ENCODE measurements at regions not wholly inside any gene's neighbourhood (a gene's known extent, or its start where the extent isn't known, plus 50 kb on each side); places are given as distances from the start of the nearest gene placed in this dataset.
"Not testable (repeated sequence)": the region's sequence is repeated elsewhere in the genome, so short reads cannot be mapped to it uniquely, and the experiment has no call there.

GRCh38 chr2:85947593-85947992 lies 58.8 kb upstream of the ST3GAL5 start:
- Histone ChIP-seq H3K79me2 (ENCODE audit: insufficient read depth, low read depth) (no peaks in the 10 kb centered on the region), H3K36me3 (ENCODE audit: insufficient read depth) (no peaks in the 10 kb centered on the region), H3K9ac (no peak overlapping the region), H3K27me3 (ENCODE audit: insufficient read depth, low read depth) (no peaks in the 10 kb centered on the region), H3K4me3 (IDR thresholded peaks at IDR 0.05; ENCODE audit: insufficient read depth, low read depth, low read length) (no peak overlapping the region), H3K4me2 (no peak overlapping the region), H4K20me1 (ENCODE audit: insufficient read depth) (no peaks in the 10 kb centered on the region), H3K4me1 (ENCODE audit: low read depth, poor library complexity, severe bottlenecking) (no peaks in the 10 kb centered on the region), H3K27ac (no peak overlapping the region), H2AFZ (ENCODE audit: low read depth) (no peak overlapping the region)
- no peak for TF ChIP-seq CTCF (conservative IDR thresholded peaks at IDR 0.05; ENCODE audit: low read depth, low read length)

- H2AFZ ChIP-seq (ENCODE audit: low read depth), result no peak overlapping the region
- no peak for TF ChIP-seq CTCF (conservative IDR thresholded peaks at IDR 0.05; ENCODE audit: low read depth, low read length)
- H3K27me3 ChIP-seq (ENCODE audit: insufficient read depth, low read depth), result no peaks in the 10 kb centered on the region
- no peak overlapping the region for H3K4me2 ChIP-seq
- no peaks in the 10 kb centered on the region for H3K4me1 ChIP-seq (ENCODE audit: low read depth, poor library complexity, severe bottlenecking)
- H3K9ac ChIP-seq, result no peak overlapping the region
- H3K27ac ChIP-seq, result no peak overlapping the region
- H3K4me3 ChIP-seq (IDR thresholded peaks at IDR 0.05; ENCODE audit: insufficient read depth, low read depth, low read length), result no peak overlapping the region
- H4K20me1 ChIP-seq (ENCODE audit: insufficient read depth), result no peaks in the 10 kb centered on the region
- no peaks in the 10 kb centered on the region for H3K36me3 ChIP-seq (ENCODE audit: insufficient read depth)
- no peaks in the 10 kb centered on the region for H3K79me2 ChIP-seq (ENCODE audit: insufficient read depth, low read depth)
Observed at GRCh38 chr2:85945586-85945985, 56.8 kb upstream of the ST3GAL5 start.

GRCh38 chr2:85945172-85945571 lies 56.4 kb upstream of the ST3GAL5 start:
- Histone ChIP-seq H4K20me1 (ENCODE audit: insufficient read depth) (no peaks in the 10 kb centered on the region), H3K4me2 (no peak overlapping the region), H3K4me1 (ENCODE audit: low read depth, poor library complexity, severe bottlenecking) (no peaks in the 10 kb centered on the region), H2AFZ (ENCODE audit: low read depth) (no peak overlapping the region), H3K27me3 (ENCODE audit: insufficient read depth, low read depth) (no peaks in the 10 kb centered on the region), H3K27ac (no peak overlapping the region), H3K4me3 (IDR thresholded peaks at IDR 0.05; ENCODE audit: insufficient read depth, low read depth, low read length) (no peak overlapping the region), H3K36me3 (ENCODE audit: insufficient read depth) (no peaks in the 10 kb centered on the region), H3K9ac (no peak overlapping the region), H3K79me2 (ENCODE audit: insufficient read depth, low read depth) (no peaks in the 10 kb centered on the region)
- no peak for TF ChIP-seq CTCF (conservative IDR thresholded peaks at IDR 0.05; ENCODE audit: low read depth, low read length)

GRCh38 chr2:85942346-85942957 lies 53.7 kb upstream of the ST3GAL5 start:
- no peaks in the 10 kb centered on the region for H3K36me3 ChIP-seq (ENCODE audit: insufficient read depth)
- H4K20me1 ChIP-seq (ENCODE audit: insufficient read depth), result no peaks in the 10 kb centered on the region
- H3K27me3 ChIP-seq (ENCODE audit: insufficient read depth, low read depth), result no peaks in the 10 kb centered on the region
- H3K4me1 ChIP-seq (ENCODE audit: low read depth, poor library complexity, severe bottlenecking), result no peaks in the 10 kb centered on the region
- no peak overlapping the region for H3K4me2 ChIP-seq
- TF ChIP-seq CTCF (conservative IDR thresholded peaks at IDR 0.05; ENCODE audit: low read depth, low read length), result no peak
- no peak overlapping the region for H3K4me3 ChIP-seq (IDR thresholded peaks at IDR 0.05; ENCODE audit: insufficient read depth, low read depth, low read length)
- no peak overlapping the region for H3K9ac ChIP-seq
- no peaks in the 10 kb centered on the region for H3K79me2 ChIP-seq (ENCODE audit: insufficient read depth, low read depth)
- H2AFZ ChIP-seq (ENCODE audit: low read depth), result no peak overlapping the region
- H3K27ac ChIP-seq, result no peak overlapping the region

- not testable (repeated sequence) for H3K27me3 ChIP-seq (ENCODE audit: insufficient read depth, low read depth); H3K4me1 ChIP-seq (ENCODE audit: low read depth, poor library complexity, severe bottlenecking); H3K4me3 ChIP-seq (IDR thresholded peaks at IDR 0.05; ENCODE audit: insufficient read depth, low read depth, low read length); H2AFZ ChIP-seq (ENCODE audit: low read depth); H3K4me2 ChIP-seq; H3K79me2 ChIP-seq (ENCODE audit: insufficient read depth, low read depth); H3K36me3 ChIP-seq (ENCODE audit: insufficient read depth); H4K20me1 ChIP-seq (ENCODE audit: insufficient read depth); H3K27ac ChIP-seq; H3K9ac ChIP-seq
Observed at GRCh38 chr2:85941490-85941889, 52.7 kb upstream of the ST3GAL5 start.

Data from KMS-11 (cell line).